ENCODE measurements at regions not wholly inside any gene's neighbourhood (a gene's known extent, or its start where the extent isn't known, plus 50 kb on each side); places are given as distances from the start of the nearest gene placed in this dataset.

DNA sequence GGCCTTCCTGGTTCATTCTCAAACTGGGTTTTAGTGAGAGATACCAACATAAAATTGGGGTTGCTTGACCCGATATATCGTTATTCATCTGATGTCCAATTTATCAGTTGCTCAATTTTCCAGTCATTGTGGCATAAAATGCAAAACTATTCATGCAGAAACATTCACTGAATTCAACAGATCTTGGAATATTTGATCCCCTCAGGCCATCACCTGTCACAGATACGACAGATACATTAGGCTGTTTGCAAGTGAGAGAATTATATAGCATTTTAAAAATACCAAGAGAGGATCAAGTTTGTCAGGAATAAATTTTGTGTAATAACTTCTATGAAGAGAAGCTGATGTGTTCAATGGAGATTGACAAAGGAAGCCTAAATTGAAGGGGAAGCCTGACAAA is 67.1 kb downstream of the MAP10 start:
- TF ChIP-seq CTCF (IDR thresholded peaks at IDR 0.05; ENCODE audit: low read depth, low read length, missing input control) (no peak), MAX (IDR thresholded peaks at IDR 0.05) (no peak), EGR1 (IDR thresholded peaks at IDR 0.05; ENCODE audit: low read depth in 2 of 2) (no peak), GABPA (IDR thresholded peaks at IDR 0.05 in 1 of 2, conservative IDR thresholded peaks at IDR 0.05 in 1 of 2) (no peak), YY1 (IDR thresholded peaks at IDR 0.05) (no peak), RAD21 (IDR thresholded peaks at IDR 0.05) (no peak), SP1 (IDR thresholded peaks at IDR 0.05) (no peak)
- TF ChIP-seq, protein P1, sequence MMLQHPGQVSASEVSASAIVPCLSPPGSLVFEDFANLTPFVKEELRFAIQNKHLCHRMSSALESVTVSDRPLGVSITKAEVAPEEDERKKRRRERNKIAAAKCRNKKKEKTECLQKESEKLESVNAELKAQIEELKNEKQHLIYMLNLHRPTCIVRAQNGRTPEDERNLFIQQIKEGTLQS (IDR thresholded peaks at IDR 0.05) = no peak
